ENCODE measurements at regions not wholly inside any gene's neighbourhood (a gene's known extent, or its start where the extent isn't known, plus 50 kb on each side); places are given as distances from the start of the nearest gene placed in this dataset.
A peak's percentile ranks its signal among the peaks of the same experiment; 100 is the strongest.

- intact Hi-C loops (cut with DNase I; ENCODE audit: low total_unique reads): no loop called here
- DNase-seq: no peak
- Histone ChIP-seq H3K9me3 (no peaks in the 10 kb centered on the region), H3K27ac (no peak overlapping the region), H3K4me1 (no peaks in the 10 kb centered on the region), H3K27me3 (no peaks in the 10 kb centered on the region), H3K4me3 (no peak overlapping the region), H3K36me3 (no peaks in the 10 kb centered on the region)
- no peak for TF ChIP-seq EP300 (IDR thresholded peaks at IDR 0.05)
- TF ChIP-seq POLR2AphosphoS5 (IDR thresholded peaks at IDR 0.05): no peak
- TF ChIP-seq CTCF (IDR thresholded peaks at IDR 0.05): no peak
- no peak for TF ChIP-seq POLR2A (IDR thresholded peaks at IDR 0.05)
- 91 to 96% (median 94%) methylated on average over 3 of the region's 3 CpGs for WGBS, 5 donors
Observed at GRCh38 chr12:24728826-24729225, 220.1 kb downstream of the BCAT1 start.

DNA sequence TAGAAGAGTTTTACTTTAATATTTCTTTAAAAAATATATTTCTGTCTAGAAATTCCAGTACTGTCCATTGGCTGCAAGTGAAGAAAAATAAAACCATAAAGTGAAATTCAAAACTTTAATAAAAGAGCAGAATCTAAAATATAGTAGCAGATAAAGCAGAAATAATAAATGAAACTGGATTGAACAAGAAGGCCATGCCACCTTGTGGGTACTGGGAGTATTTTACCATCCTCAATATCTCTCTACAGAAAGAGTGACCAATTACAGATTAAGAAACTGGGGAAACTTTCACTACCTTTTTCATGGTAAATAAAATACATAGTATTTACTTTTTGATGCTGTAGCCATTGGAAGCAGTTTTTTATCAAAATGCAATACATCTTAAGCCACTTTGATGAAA is 220.5 kb downstream of the BCAT1 start:
- intact Hi-C loops (cut with DNase I; ENCODE audit: low total_unique reads): no loop called here
- Histone ChIP-seq H3K4me1 (no peaks in the 10 kb centered on the region), H3K27me3 (no peaks in the 10 kb centered on the region), H3K9me3 (no peaks in the 10 kb centered on the region), H3K36me3 (no peaks in the 10 kb centered on the region), H3K27ac (no peak overlapping the region), H3K4me3 (no peak overlapping the region)
- no peak for TF ChIP-seq EP300 (IDR thresholded peaks at IDR 0.05)
- peak in 3 of 7 experiments; percentile 25 to 40 (median 30) for TF ChIP-seq CTCF (IDR thresholded peaks at IDR 0.05)
- DNase-seq: peak in 1 of 2 donors; percentile 43

DNA sequence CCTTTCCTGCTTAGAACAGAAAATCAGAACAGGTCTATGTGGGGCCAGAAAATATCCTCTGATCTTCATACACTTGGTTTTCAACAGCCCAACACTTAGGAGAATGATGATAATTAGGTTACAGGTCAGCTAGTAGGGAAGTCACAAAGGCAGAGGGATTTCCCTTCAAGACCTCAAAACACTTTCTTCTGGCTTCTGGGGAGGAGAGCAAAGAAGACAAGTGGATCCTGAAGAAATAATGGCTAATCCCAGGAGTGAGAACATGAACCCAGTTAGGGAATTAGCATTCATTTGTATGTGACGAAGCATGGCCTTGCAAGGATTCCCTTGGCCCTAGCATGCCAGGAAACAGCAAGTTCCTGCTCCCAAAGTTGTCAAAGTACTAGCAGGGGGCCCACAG is 223.3 kb downstream of the BCAT1 start:
- WGBS, 5 donors: 46 to 100% (median 96%) methylated on average over 1 of the region's 1 CpG
- H3K9me3 ChIP-seq: no peaks in the 10 kb centered on the region
- no peak overlapping the region for H3K27ac ChIP-seq
- H3K27me3 ChIP-seq: no peaks in the 10 kb centered on the region
- H3K36me3 ChIP-seq: no peaks in the 10 kb centered on the region
- H3K4me1 ChIP-seq: no peaks in the 10 kb centered on the region
- DNase-seq: no peak
- intact Hi-C loops (cut with DNase I; ENCODE audit: low total_unique reads): no loop called here
- TF ChIP-seq POLR2AphosphoS5 (IDR thresholded peaks at IDR 0.05) (no peak), POLR2A (IDR thresholded peaks at IDR 0.05) (no peak), EP300 (IDR thresholded peaks at IDR 0.05) (no peak), CTCF (IDR thresholded peaks at IDR 0.05) (no peak)
- no peak overlapping the region for H3K4me3 ChIP-seq

DNA sequence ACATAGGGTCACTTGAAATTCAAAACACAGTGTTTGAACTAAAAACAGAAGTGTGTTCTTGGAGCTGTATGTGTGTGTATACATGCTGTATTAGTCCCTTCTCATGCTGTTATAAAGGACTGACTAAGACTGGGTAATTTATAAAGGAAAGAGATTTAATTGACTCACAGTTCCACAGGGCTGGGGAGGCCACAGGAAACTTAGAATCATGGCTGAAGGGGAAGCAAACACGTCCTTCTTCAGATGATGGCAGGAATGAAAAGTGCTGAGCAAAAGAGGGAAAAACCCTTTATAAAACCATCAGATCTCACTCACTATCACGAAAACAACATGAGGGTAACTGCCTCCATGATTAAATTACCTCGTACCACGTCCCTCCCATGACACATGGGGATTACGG is 224.1 kb downstream of the BCAT1 start:
- Histone ChIP-seq H3K27me3 (no peaks in the 10 kb centered on the region), H3K4me1 (no peaks in the 10 kb centered on the region), H3K36me3 (no peaks in the 10 kb centered on the region), H3K4me3 (no peak overlapping the region), H3K27ac (no peak overlapping the region), H3K9me3 (no peaks in the 10 kb centered on the region)
- TF ChIP-seq EP300 (IDR thresholded peaks at IDR 0.05): no peak
- no peak for TF ChIP-seq POLR2AphosphoS5 (IDR thresholded peaks at IDR 0.05)
- TF ChIP-seq POLR2A (IDR thresholded peaks at IDR 0.05): no peak
- TF ChIP-seq CTCF (IDR thresholded peaks at IDR 0.05): no peak
- intact Hi-C loops (cut with DNase I; ENCODE audit: low total_unique reads): no loop called here
- WGBS, 5 donors: 77 to 90% (median 84%) methylated on average over 5 of the region's 5 CpGs
- no peak for DNase-seq

DNA sequence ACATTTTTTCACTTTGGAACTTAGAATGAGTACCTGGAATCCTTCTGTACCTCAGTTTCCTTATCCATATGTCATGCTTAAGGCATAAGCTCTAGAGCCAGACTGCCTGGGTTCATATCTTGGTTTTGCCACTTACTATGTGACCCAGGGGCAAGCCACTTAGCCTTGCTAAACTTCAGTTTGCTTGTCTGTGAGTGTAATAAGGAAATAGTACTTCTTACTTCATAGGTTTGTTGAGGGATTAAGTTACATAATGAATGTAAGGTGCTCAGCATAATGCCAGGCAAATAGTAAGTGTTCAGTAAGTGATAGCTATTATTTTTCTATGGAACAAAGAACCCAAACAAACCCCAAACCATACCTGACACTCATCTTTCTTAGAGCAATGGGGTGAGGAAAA is 225.1 kb downstream of the BCAT1 start:
- Histone ChIP-seq H3K27ac (no peak overlapping the region), H3K36me3 (no peaks in the 10 kb centered on the region), H3K4me1 (no peaks in the 10 kb centered on the region), H3K9me3 (no peaks in the 10 kb centered on the region), H3K27me3 (no peaks in the 10 kb centered on the region), H3K4me3 (no peak overlapping the region)
- intact Hi-C loops (cut with DNase I; ENCODE audit: low total_unique reads): no loop called here
- TF ChIP-seq POLR2AphosphoS5 (IDR thresholded peaks at IDR 0.05): no peak
- no peak for TF ChIP-seq POLR2A (IDR thresholded peaks at IDR 0.05)
- TF ChIP-seq EP300 (IDR thresholded peaks at IDR 0.05): no peak
- no peak for TF ChIP-seq CTCF (IDR thresholded peaks at IDR 0.05)
- DNase-seq: no peak

Data from stomach (tissue), 8 donors.